GM23338 (cell line): ENCODE measurements at regions not wholly inside any gene's neighbourhood (a gene's known extent, or its start where the extent isn't known, plus 50 kb on each side); places are given as distances from the start of the nearest gene placed in this dataset.

ENCODE experiments used
- CREB1 ChIP-seq: fragments of 250-450 bp; sonication (Bioruptor Pico); IDR thresholded peaks from 2 replicates; pipeline ENCODE4 v1.5.0; 2020; ENCODE audit warnings: low read depth, mild to moderate bottlenecking, moderate library complexity
- CTCF ChIP-seq, 2 experiments: fragments of 200-600 bp in 1 of 2; sonication (generic) in 1 of 2; conservative IDR thresholded peaks; 2 replicates each; pipeline versions ENCODE4 v1.5.1 to v1.6.1; 2016 to 2017; ENCODE audit warnings: antibody characterized with exemption in 2 of 2, low read depth in 2 of 2, mild to moderate bottlenecking in 2 of 2, moderate library complexity in 1 of 2
- ETS1 ChIP-seq: IDR thresholded peaks from 2 replicates; pipeline ENCODE4 v1.6.1; 2016; ENCODE audit warnings: antibody characterized with exemption
- EZH2 ChIP-seq: fragments of 200-600 bp; sonication (generic); IDR thresholded peaks from one replicate; pipeline ENCODE4 v1.8.0; 2017; ENCODE audit warnings: antibody characterized with exemption, mild to moderate bottlenecking, low read depth; ENCODE audit not compliant: unreplicated experiment
- EZH2phosphoT487 ChIP-seq: fragments of 200-600 bp; sonication (generic); IDR thresholded peaks from one replicate; pipeline ENCODE4 v1.8.1; 2018; ENCODE audit warnings: antibody characterized with exemption; ENCODE audit not compliant: unreplicated experiment
- JUNB ChIP-seq: IDR thresholded peaks from one replicate; pipeline ENCODE4 v1.6.1; 2016; ENCODE audit warnings: antibody characterized with exemption; ENCODE audit not compliant: unreplicated experiment
- NANOG ChIP-seq: IDR thresholded peaks from 2 replicates; pipeline ENCODE4 v1.6.1; 2016; ENCODE audit warnings: antibody characterized with exemption, borderline replicate concordance
- POLR2AphosphoS5 ChIP-seq: IDR thresholded peaks from 2 replicates; pipeline ENCODE4 v1.6.1; 2016; ENCODE audit warnings: antibody characterized with exemption, low read depth
- REST ChIP-seq: IDR thresholded peaks from one replicate; pipeline ENCODE4 v1.6.1; 2018; ENCODE audit warnings: antibody characterized with exemption; ENCODE audit not compliant: unreplicated experiment
- STAT1 ChIP-seq: IDR thresholded peaks from one replicate; pipeline ENCODE4 v1.6.1; 2016; ENCODE audit warnings: antibody characterized with exemption; ENCODE audit not compliant: unreplicated experiment
- ZNF114 ChIP-seq: fragments of 250-450 bp; sonication (Bioruptor Pico); IDR thresholded peaks from 2 replicates; pipeline ENCODE4 v1.5.0; 2020; ENCODE audit warnings: mild to moderate bottlenecking, moderate library complexity
- ZNF331 ChIP-seq: fragments of 250-450 bp; sonication (Bioruptor Pico); IDR thresholded peaks from 2 replicates; pipeline ENCODE4 v1.5.0; 2020; ENCODE audit warnings: low read depth, mild to moderate bottlenecking, moderate library complexity
- ZNF462 ChIP-seq: fragments of 250-450 bp; sonication (Bioruptor Pico); IDR thresholded peaks from 2 replicates; pipeline ENCODE4 v1.5.0; 2020; ENCODE audit warnings: mild to moderate bottlenecking, moderate library complexity

GRCh38 chr21:18914570-18914969, 511.0 kb upstream of the TMPRSS15 start:
- no peak for TF ChIP-seq POLR2AphosphoS5
- no peak for TF ChIP-seq CTCF (conservative IDR thresholded peaks at IDR 0.05; ENCODE audit: low read depth in 2 of 2)
- TF ChIP-seq ETS1: no peak
- TF ChIP-seq EZH2: no peak
- TF ChIP-seq EZH2phosphoT487: no peak
- no peak for TF ChIP-seq JUNB
- no peak for TF ChIP-seq NANOG
- TF ChIP-seq ZNF114 (CRISPR knock-in tag): no peak
- no peak for TF ChIP-seq REST
- TF ChIP-seq ZNF462 (CRISPR knock-in tag): no peak
- no peak for TF ChIP-seq ZNF331 (CRISPR knock-in tag)
- TF ChIP-seq CREB1: no peak
- no peak for TF ChIP-seq STAT1
